ENCODE measurements at regions not wholly inside any gene's neighbourhood (a gene's known extent, or its start where the extent isn't known, plus 50 kb on each side); places are given as distances from the start of the nearest gene placed in this dataset.

GRCh38 chr9:84054341-84055010, 73.9 kb downstream of the RMI1 start:
- TF ChIP-seq EP300 (IDR thresholded peaks at IDR 0.05) = no peak
- no peak for TF ChIP-seq CTCF (IDR thresholded peaks at IDR 0.05)
